ENCODE measurements at regions not wholly inside any gene's neighbourhood (a gene's known extent, or its start where the extent isn't known, plus 50 kb on each side); places are given as distances from the start of the nearest gene placed in this dataset.

- Histone ChIP-seq H3K9ac (ENCODE audit: low read depth, low read length) (no peak overlapping the region), H3K27me3 (ENCODE audit: control insufficient read depth, insufficient read depth, low read length) (peaks cover 20% of the 10 kb centered on the region), H3K4me3 (ENCODE audit: low read depth, low read length) (no peak overlapping the region), H3K36me3 (ENCODE audit: control insufficient read depth, insufficient read depth, low read length) (no peaks in the 10 kb centered on the region), H3K4me1 (ENCODE audit: control insufficient read depth, insufficient read depth, low read length) (no peaks in the 10 kb centered on the region), H3K27ac (ENCODE audit: low read depth, low read length) (no peak overlapping the region), H3K9me3 (ENCODE audit: control insufficient read depth, insufficient read depth, low read length) (no peaks in the 10 kb centered on the region)
Measured at GRCh38 chr7:1286946-1287645, 54.4 kb downstream of the UNCX start.

GRCh38 chr7:1287752-1288201, 55.1 kb downstream of the UNCX start:
- H3K4me3 ChIP-seq (ENCODE audit: low read depth, low read length), result no peak overlapping the region
- no peaks in the 10 kb centered on the region for H3K9me3 ChIP-seq (ENCODE audit: control insufficient read depth, insufficient read depth, low read length)
- no peaks in the 10 kb centered on the region for H3K36me3 ChIP-seq (ENCODE audit: control insufficient read depth, insufficient read depth, low read length)
- no peaks in the 10 kb centered on the region for H3K4me1 ChIP-seq (ENCODE audit: control insufficient read depth, insufficient read depth, low read length)
- no peak overlapping the region for H3K9ac ChIP-seq (ENCODE audit: low read depth, low read length)
- peaks cover 20% of the 10 kb centered on the region for H3K27me3 ChIP-seq (ENCODE audit: control insufficient read depth, insufficient read depth, low read length)
- H3K27ac ChIP-seq (ENCODE audit: low read depth, low read length), result no peak overlapping the region

GRCh38 chr7:1288390-1288995, 55.8 kb downstream of the UNCX start:
- Histone ChIP-seq H3K27ac (ENCODE audit: low read depth, low read length) (no peak overlapping the region), H3K27me3 (ENCODE audit: control insufficient read depth, insufficient read depth, low read length) (peaks cover 20% of the 10 kb centered on the region), H3K4me3 (ENCODE audit: low read depth, low read length) (no peak overlapping the region), H3K4me1 (ENCODE audit: control insufficient read depth, insufficient read depth, low read length) (no peaks in the 10 kb centered on the region), H3K36me3 (ENCODE audit: control insufficient read depth, insufficient read depth, low read length) (no peaks in the 10 kb centered on the region), H3K9me3 (ENCODE audit: control insufficient read depth, insufficient read depth, low read length) (no peaks in the 10 kb centered on the region), H3K9ac (ENCODE audit: low read depth, low read length) (no peak overlapping the region)

- H3K9ac ChIP-seq (ENCODE audit: low read depth, low read length), result no peak overlapping the region
- H3K4me1 ChIP-seq (ENCODE audit: control insufficient read depth, insufficient read depth, low read length), result no peaks in the 10 kb centered on the region
- H3K4me3 ChIP-seq (ENCODE audit: low read depth, low read length), result no peak overlapping the region
- peaks cover 20% of the 10 kb centered on the region for H3K27me3 ChIP-seq (ENCODE audit: control insufficient read depth, insufficient read depth, low read length)
- no peak overlapping the region for H3K27ac ChIP-seq (ENCODE audit: low read depth, low read length)
- no peaks in the 10 kb centered on the region for H3K9me3 ChIP-seq (ENCODE audit: control insufficient read depth, insufficient read depth, low read length)
- H3K36me3 ChIP-seq (ENCODE audit: control insufficient read depth, insufficient read depth, low read length), result no peaks in the 10 kb centered on the region
Measured at GRCh38 chr7:1288996-1289551, 56.4 kb downstream of the UNCX start.

GRCh38 chr7:1289666-1290025, 57.0 kb downstream of the UNCX start:
- Histone ChIP-seq H3K27ac (ENCODE audit: low read depth, low read length) (no peak overlapping the region), H3K9ac (ENCODE audit: low read depth, low read length) (no peak overlapping the region), H3K4me3 (ENCODE audit: low read depth, low read length) (peak overlapping the region; percentile 54; the same call in 1 of the 2 replicates), H3K4me1 (ENCODE audit: control insufficient read depth, insufficient read depth, low read length) (no peaks in the 10 kb centered on the region), H3K36me3 (ENCODE audit: control insufficient read depth, insufficient read depth, low read length) (no peaks in the 10 kb centered on the region), H3K9me3 (ENCODE audit: control insufficient read depth, insufficient read depth, low read length) (no peaks in the 10 kb centered on the region), H3K27me3 (ENCODE audit: control insufficient read depth, insufficient read depth, low read length) (peaks cover 20% of the 10 kb centered on the region)

GRCh38 chr7:1290026-1290678, 57.5 kb downstream of the UNCX start:
- Histone ChIP-seq H3K9ac (ENCODE audit: low read depth, low read length) (no peak overlapping the region), H3K4me1 (ENCODE audit: control insufficient read depth, insufficient read depth, low read length) (no peaks in the 10 kb centered on the region), H3K36me3 (ENCODE audit: control insufficient read depth, insufficient read depth, low read length) (no peaks in the 10 kb centered on the region), H3K27ac (ENCODE audit: low read depth, low read length) (no peak overlapping the region), H3K27me3 (ENCODE audit: control insufficient read depth, insufficient read depth, low read length) (peaks cover 20% of the 10 kb centered on the region), H3K9me3 (ENCODE audit: control insufficient read depth, insufficient read depth, low read length) (no peaks in the 10 kb centered on the region), H3K4me3 (ENCODE audit: low read depth, low read length) (peak overlapping the region; percentile 54)

GRCh38 chr7:1290679-1291356, 58.1 kb downstream of the UNCX start:
- H3K36me3 ChIP-seq (ENCODE audit: control insufficient read depth, insufficient read depth, low read length), result no peaks in the 10 kb centered on the region
- H3K9ac ChIP-seq (ENCODE audit: low read depth, low read length), result no peak overlapping the region
- H3K27me3 ChIP-seq (ENCODE audit: control insufficient read depth, insufficient read depth, low read length), result peaks cover 20% of the 10 kb centered on the region
- H3K4me3 ChIP-seq (ENCODE audit: low read depth, low read length), result peak overlapping the region; percentile 54
- no peak overlapping the region for H3K27ac ChIP-seq (ENCODE audit: low read depth, low read length)
- no peaks in the 10 kb centered on the region for H3K9me3 ChIP-seq (ENCODE audit: control insufficient read depth, insufficient read depth, low read length)
- H3K4me1 ChIP-seq (ENCODE audit: control insufficient read depth, insufficient read depth, low read length), result no peaks in the 10 kb centered on the region

- Histone ChIP-seq H3K27ac (ENCODE audit: low read depth, low read length) (no peak overlapping the region), H3K36me3 (ENCODE audit: control insufficient read depth, insufficient read depth, low read length) (no peaks in the 10 kb centered on the region), H3K9me3 (ENCODE audit: control insufficient read depth, insufficient read depth, low read length) (no peaks in the 10 kb centered on the region), H3K27me3 (ENCODE audit: control insufficient read depth, insufficient read depth, low read length) (peaks cover 20% of the 10 kb centered on the region), H3K9ac (ENCODE audit: low read depth, low read length) (no peak overlapping the region), H3K4me1 (ENCODE audit: control insufficient read depth, insufficient read depth, low read length) (no peaks in the 10 kb centered on the region), H3K4me3 (ENCODE audit: low read depth, low read length) (no peak overlapping the region)
Measured at GRCh38 chr7:1291357-1291689, 58.7 kb downstream of the UNCX start.

GRCh38 chr7:1291845-1292765, 59.4 kb downstream of the UNCX start:
- Histone ChIP-seq H3K36me3 (ENCODE audit: control insufficient read depth, insufficient read depth, low read length) (no peaks in the 10 kb centered on the region), H3K4me1 (ENCODE audit: control insufficient read depth, insufficient read depth, low read length) (no peaks in the 10 kb centered on the region), H3K4me3 (ENCODE audit: low read depth, low read length) (no peak overlapping the region), H3K27ac (ENCODE audit: low read depth, low read length) (no peak overlapping the region), H3K9me3 (ENCODE audit: control insufficient read depth, insufficient read depth, low read length) (no peaks in the 10 kb centered on the region), H3K9ac (ENCODE audit: low read depth, low read length) (no peak overlapping the region), H3K27me3 (ENCODE audit: control insufficient read depth, insufficient read depth, low read length) (peaks cover 20% of the 10 kb centered on the region)

All from HUES48 (cell line).